H9 (cell line): ENCODE measurements at regions not wholly inside any gene's neighbourhood (a gene's known extent, or its start where the extent isn't known, plus 50 kb on each side); places are given as distances from the start of the nearest gene placed in this dataset.

Source experiments
- DNase-seq: peaks from one replicate; pipeline ENCODE4 v3.0.0-alpha.2; 2017
- H2AFZ ChIP-seq: one replicate; pipeline ENCODE4 v1.6.1; 2013; ENCODE audit warnings: mild to moderate bottlenecking, low read length, control low read depth, moderate library complexity
- H2AK5ac ChIP-seq: 2 replicates; pipeline ENCODE4 v1.6.1; 2013; ENCODE audit warnings: low read length, control low read depth, mixed read lengths; ENCODE audit not compliant: insufficient read length
- H2BK120ac ChIP-seq: one replicate; pipeline ENCODE4 v1.6.1; 2013; ENCODE audit warnings: low read depth, mild to moderate bottlenecking, low read length, control low read depth, inconsistent platforms; ENCODE audit not compliant: poor library complexity, severe bottlenecking
- H2BK12ac ChIP-seq: 2 replicates; pipeline ENCODE4 v1.6.1; 2013; ENCODE audit warnings: low read length, control low read depth, mixed read lengths, low read depth; ENCODE audit not compliant: insufficient read length
- H2BK15ac ChIP-seq: 2 replicates; pipeline ENCODE4 v1.6.1; 2013; ENCODE audit warnings: low read depth, low read length, control low read depth
- H2BK20ac ChIP-seq: one replicate; pipeline ENCODE4 v1.6.1; 2013; ENCODE audit warnings: low read depth, mild to moderate bottlenecking, low read length, control low read depth, inconsistent platforms; ENCODE audit not compliant: poor library complexity, severe bottlenecking
- H2BK5ac ChIP-seq: 2 replicates; pipeline ENCODE4 v1.6.1; 2013; ENCODE audit warnings: low read length, control low read depth, mixed read lengths; ENCODE audit not compliant: insufficient read length
- H3K14ac ChIP-seq: 2 replicates; pipeline ENCODE4 v1.6.1; 2013; ENCODE audit warnings: low read length, control low read depth; ENCODE audit not compliant: insufficient read depth
- H3K18ac ChIP-seq: 2 replicates; pipeline ENCODE4 v1.6.1; 2013; ENCODE audit warnings: low read depth, mild to moderate bottlenecking, mixed read lengths, low read length, control low read depth; ENCODE audit not compliant: insufficient read length
- H3K23ac ChIP-seq: 2 replicates; pipeline ENCODE4 v1.6.1; 2013; ENCODE audit warnings: low read length, control low read depth, mixed read lengths, low read depth; ENCODE audit not compliant: insufficient read length
- H3K23me2 ChIP-seq: 2 replicates; pipeline ENCODE4 v1.6.1; 2013; ENCODE audit warnings: low read depth, mild to moderate bottlenecking, mixed read lengths, low read length, control low read depth; ENCODE audit not compliant: insufficient read length, poor library complexity, severe bottlenecking
- H3K27ac ChIP-seq: 2 replicates; pipeline ENCODE4 v1.5.1; 2013; ENCODE audit warnings: low read length, control low read depth, mixed read lengths, low read depth; ENCODE audit not compliant: insufficient read length
- H3K27me3 ChIP-seq: 2 replicates; pipeline ENCODE4 v1.6.1; 2013; ENCODE audit warnings: low read length, control low read depth, inconsistent platforms; ENCODE audit not compliant: insufficient read depth
- H3K4ac ChIP-seq: 2 replicates; pipeline ENCODE4 v1.6.1; 2013; ENCODE audit warnings: low read depth, mild to moderate bottlenecking, control low read depth, inconsistent platforms, low read length, moderate library complexity
- H3K4me1 ChIP-seq: 2 replicates; pipeline ENCODE4 v1.6.1; 2013; ENCODE audit warnings: low read length, control low read depth, inconsistent platforms; ENCODE audit not compliant: insufficient read depth
- H3K4me2 ChIP-seq: 2 replicates; pipeline ENCODE4 v1.6.1; 2013; ENCODE audit warnings: low read length, control low read depth, mixed read lengths; ENCODE audit not compliant: insufficient read length, insufficient read depth
- H3K56ac ChIP-seq: 2 replicates; pipeline ENCODE4 v1.6.1; 2013; ENCODE audit warnings: low read depth, mild to moderate bottlenecking, mixed read lengths, low read length, control low read depth; ENCODE audit not compliant: insufficient read length
- H3K79me1 ChIP-seq: 2 replicates; pipeline ENCODE4 v1.6.1; 2013; ENCODE audit warnings: low read depth, mild to moderate bottlenecking, moderate library complexity, low read length, control low read depth, inconsistent platforms; ENCODE audit not compliant: insufficient read depth, poor library complexity, severe bottlenecking
- H3K79me2 ChIP-seq: 2 replicates; pipeline ENCODE4 v1.6.1; 2013; ENCODE audit warnings: low read length, control low read depth, inconsistent platforms; ENCODE audit not compliant: insufficient read depth
- H3K9ac ChIP-seq: 2 replicates; pipeline ENCODE4 v1.6.1; 2013; ENCODE audit warnings: low read length, control low read depth, mixed read lengths; ENCODE audit not compliant: insufficient read length; ENCODE audit errors: extremely low read depth
- H3K9me3 ChIP-seq: one replicate; pipeline ENCODE4 v1.6.1; 2013; ENCODE audit warnings: low read depth, low read length, inconsistent platforms; ENCODE audit not compliant: control insufficient read depth
- H3T11ph ChIP-seq: one replicate; pipeline ENCODE4 v1.6.1; 2013; ENCODE audit warnings: mild to moderate bottlenecking, low read length, control low read depth, inconsistent platforms
- H4K20me1 ChIP-seq: one replicate; pipeline ENCODE4 v1.6.1; 2013; ENCODE audit not compliant: control insufficient read depth, insufficient read length, insufficient read depth
- H4K5ac ChIP-seq: 2 replicates; pipeline ENCODE4 v1.6.1; 2013; ENCODE audit warnings: low read depth, mild to moderate bottlenecking, mixed read lengths, low read length, control low read depth; ENCODE audit not compliant: insufficient read length
- H4K8ac ChIP-seq: replicated peaks from 2 replicates; pipeline ENCODE4 v1.6.1; 2013; ENCODE audit warnings: low read length, control low read depth, mixed read lengths, low read depth; ENCODE audit not compliant: insufficient read length
- H4K91ac ChIP-seq: 2 replicates; pipeline ENCODE4 v1.6.1; 2013; ENCODE audit warnings: low read depth, mild to moderate bottlenecking, moderate library complexity, mixed read lengths, low read length, control low read depth; ENCODE audit not compliant: insufficient read length
- H3K27ac Mint-ChIP-seq, 3 experiments: 2 replicates in 2 of 3; 3 replicates in 1 of 3; pipeline ENCODE4 v1.8.0; 2020 to 2021; ENCODE audit warnings: mixed read lengths in 3 of 3, mild to moderate bottlenecking in 1 of 3, moderate library complexity in 1 of 3
- H3K27me3 Mint-ChIP-seq: 2 replicates; pipeline ENCODE4 v1.8.0; 2021; ENCODE audit warnings: low read depth, mild to moderate bottlenecking, moderate library complexity, mixed read lengths
- H3K36me3 Mint-ChIP-seq, 3 experiments: 2 replicates in 2 of 3; 3 replicates in 1 of 3; pipeline ENCODE4 v1.8.0; 2020 to 2021; ENCODE audit warnings: low read depth in 3 of 3, mixed read lengths in 3 of 3; ENCODE audit not compliant: insufficient read depth in 1 of 3
- H3K4me1 Mint-ChIP-seq, 2 experiments: 2 replicates each; pipeline ENCODE4 v1.8.0; 2020; ENCODE audit warnings: mixed read lengths in 2 of 2
- H3K4me3 Mint-ChIP-seq, 2 experiments: 2 replicates in 1 of 2; 3 replicates in 1 of 2; pipeline ENCODE4 v1.8.0; 2020 to 2021; ENCODE audit warnings: mild to moderate bottlenecking in 2 of 2, mixed read lengths in 2 of 2, moderate library complexity in 1 of 2
- H3K9me3 Mint-ChIP-seq, 2 experiments: 2 replicates in 1 of 2; 3 replicates in 1 of 2; pipeline ENCODE4 v1.8.0; 2020; ENCODE audit warnings: mild to moderate bottlenecking in 2 of 2, mixed read lengths in 2 of 2, moderate library complexity in 1 of 2
- CTCF ChIP-seq: fragments of 200-600 bp; sonication (generic); conservative IDR thresholded peaks from 3 replicates; pipeline ENCODE4 v1.8.0; 2021; ENCODE audit warnings: antibody characterized with exemption, mild to moderate bottlenecking
- WGBS: extraction: QIAGEN DNeasy Blood & Tissue Kit; methylation state at CpG from one replicate; pipeline ENCODE4 v1.1.7; 2013; ENCODE audit warnings: missing lambda C conversion rate, low lambda C conversion rate, mixed read lengths; ENCODE audit not compliant: insufficient read length; ENCODE audit errors: extremely low coverage; 5-methylcytosine and 5-hydroxymethylcytosine counted together

GRCh38 chr12:76195920-76196319, 111.4 kb upstream of the NAP1L1 start:
- WGBS: no CpG with 5 or more reads among the region's 1 CpG
- H3K4me1 Mint-ChIP-seq: no peaks in the 10 kb centered on the region
- H2BK20ac ChIP-seq: no peak overlapping the region

More at GRCh38 chr12:76195920-76196319, 111.4 kb upstream of the NAP1L1 start:
- Histone ChIP-seq H2BK5ac (no peak overlapping the region), H3K18ac (no peak overlapping the region), H3K27ac (no peak overlapping the region), H3K4me2 (no peak overlapping the region), H2AK5ac (no peak overlapping the region), H2AFZ (no peak overlapping the region), H4K20me1 (no peaks in the 10 kb centered on the region), H4K5ac (no peak overlapping the region), H3K4me1 (no peaks in the 10 kb centered on the region), H3K9ac (no peak overlapping the region), H3K79me2 (no peaks in the 10 kb centered on the region), H2BK120ac (no peak overlapping the region), H2BK12ac (no peak overlapping the region), H3K9me3 (peaks cover 10% of the 10 kb centered on the region), H3K79me1 (no peaks in the 10 kb centered on the region), H4K91ac (no peak overlapping the region), H3K23me2 (no peaks in the 10 kb centered on the region), H3K27me3 (no peaks in the 10 kb centered on the region), H3K14ac (no peak overlapping the region), H3K23ac (no peak overlapping the region), H2BK15ac (no peak overlapping the region), H4K8ac (no peak overlapping the region), H3T11ph (no peak overlapping the region), H3K56ac (no peak overlapping the region), H3K4ac (no peak overlapping the region)
- Mint-ChIP-seq H3K27ac (no peak overlapping the region), H3K36me3 (peaks cover 7 to 9% (median 7%) of the 10 kb centered on the region in 3 experiments), H3K9me3 (peaks cover 11 to 16% of the 10 kb centered on the region in 2 experiments), H3K27me3 (peaks cover 3% of the 10 kb centered on the region; the same call in 1 of the 2 replicates), H3K4me3 (no peak overlapping the region)
- TF ChIP-seq CTCF: no peak
- DNase-seq: no peak
